AG20443 (cell line): ENCODE measurements at regions not wholly inside any gene's neighbourhood (a gene's known extent, or its start where the extent isn't known, plus 50 kb on each side); places are given as distances from the start of the nearest gene placed in this dataset.
A peak's percentile ranks its signal among the peaks of the same experiment; 100 is the strongest.
"Not testable (repeated sequence)": the region's sequence is repeated elsewhere in the genome, so short reads cannot be mapped to it uniquely, and the experiment has no call there.

Source experiments
- DNase-seq: peaks from one replicate; pipeline ENCODE4 v3.0.0; 2012; ENCODE audit warnings: low spot score, mixed read lengths

DNA sequence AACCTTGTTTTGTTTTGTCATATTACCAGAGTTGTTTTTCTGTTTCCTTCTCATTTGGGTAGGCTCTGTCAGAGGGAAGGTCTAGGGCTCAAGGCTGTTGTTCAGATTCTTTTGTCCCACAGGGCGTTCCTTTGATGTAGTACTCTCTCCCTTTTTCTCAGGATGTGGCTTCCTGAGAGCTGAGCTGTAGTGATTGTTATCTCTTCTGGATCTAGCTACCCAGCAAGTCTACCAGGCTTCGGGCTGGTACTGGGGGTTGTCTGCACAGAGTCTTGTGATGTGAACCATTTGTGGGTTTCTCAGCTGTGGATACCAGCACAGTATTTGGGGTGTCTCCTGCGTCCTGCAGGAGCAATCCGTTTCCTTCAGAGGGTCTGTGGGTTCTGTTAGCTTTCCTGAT is 74.2 kb upstream of the GNG12 start:
- DNase-seq: not testable (repeated sequence)

DNA sequence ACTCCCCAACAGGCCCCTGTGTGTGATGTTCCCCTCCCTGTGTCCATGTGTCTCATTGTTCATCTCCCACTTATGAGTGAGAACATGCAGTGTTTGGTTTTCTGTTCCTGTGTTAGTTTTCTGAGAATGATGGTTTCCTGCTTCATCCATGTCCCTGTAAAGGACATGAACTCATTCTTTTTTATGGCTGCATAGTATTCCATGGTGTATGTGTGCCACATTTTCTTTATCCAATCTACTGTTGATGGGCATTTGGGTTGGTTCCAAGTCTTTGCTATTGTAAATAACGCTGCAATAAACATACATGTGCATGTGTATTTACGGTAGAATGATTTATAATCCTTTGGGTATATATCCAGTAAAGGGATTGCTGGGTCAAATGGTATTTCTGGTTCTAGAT is 72.7 kb upstream of the GNG12 start:
- DNase-seq: not testable (repeated sequence)

DNA sequence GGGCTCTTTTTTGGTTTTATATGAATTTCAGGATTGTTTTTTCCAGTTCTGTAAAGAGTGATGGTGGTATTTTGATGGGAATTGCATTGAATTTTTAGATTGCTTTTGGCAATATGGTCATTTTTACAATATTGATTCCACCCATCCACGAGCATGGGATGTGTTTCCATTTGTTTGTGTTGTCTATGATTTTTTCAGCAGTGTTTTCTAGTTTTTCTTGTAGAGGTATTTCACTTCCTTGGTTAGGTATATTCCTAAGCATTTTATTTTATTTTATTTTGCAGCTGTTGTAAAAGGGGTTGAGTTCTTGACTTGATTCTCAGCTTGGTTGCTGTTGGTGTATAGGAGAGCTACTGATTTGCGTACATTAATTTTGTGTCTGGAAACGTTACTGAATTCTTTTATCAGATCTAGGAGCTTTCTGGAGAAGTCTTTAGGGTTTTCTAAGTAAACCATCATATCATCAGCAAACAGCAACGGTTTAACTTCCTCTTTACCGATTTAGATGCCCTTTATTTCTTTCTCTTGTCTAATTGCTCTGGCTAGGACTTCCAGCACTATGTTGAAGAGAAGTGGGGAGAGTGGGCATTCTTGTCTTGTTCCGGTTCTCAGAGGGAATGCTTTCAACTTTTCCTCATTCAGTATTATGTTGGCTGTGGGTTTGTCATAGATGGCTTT is 69.4 kb upstream of the GNG12 start:
- DNase-seq: not testable (repeated sequence)

DNA sequence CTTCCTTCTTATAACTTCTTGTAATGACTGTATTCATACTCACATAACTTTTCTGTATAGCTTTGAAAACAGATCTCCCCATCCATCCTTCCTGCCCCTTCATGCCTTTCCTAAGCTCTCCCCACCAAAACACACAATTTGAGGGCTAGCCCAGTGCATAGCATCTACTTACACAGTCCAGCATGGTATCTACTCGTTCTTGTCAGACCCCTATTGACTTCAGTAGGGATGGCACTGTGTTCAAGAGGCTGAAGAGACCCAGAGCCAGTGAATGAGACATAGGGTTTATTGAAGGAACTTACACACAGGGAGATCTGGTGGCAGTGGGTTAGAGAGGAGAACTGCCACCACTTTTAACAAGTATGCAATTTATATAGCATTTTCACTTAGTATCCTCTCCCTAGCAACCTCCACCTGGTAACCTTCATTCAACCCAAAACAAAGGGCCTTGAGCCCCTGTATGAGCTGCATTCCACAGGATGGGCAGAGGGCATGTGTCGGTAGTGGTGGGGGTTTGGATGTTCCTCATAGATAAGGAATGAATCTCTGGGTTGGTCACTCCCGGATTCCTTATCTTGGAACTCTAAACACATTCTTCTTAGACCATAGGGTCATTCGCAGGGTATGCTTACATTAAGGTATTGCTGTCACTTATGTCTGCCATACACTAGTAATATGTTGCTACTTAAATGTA is 64.9 kb upstream of the GNG12 start:
- no peak for DNase-seq

DNA sequence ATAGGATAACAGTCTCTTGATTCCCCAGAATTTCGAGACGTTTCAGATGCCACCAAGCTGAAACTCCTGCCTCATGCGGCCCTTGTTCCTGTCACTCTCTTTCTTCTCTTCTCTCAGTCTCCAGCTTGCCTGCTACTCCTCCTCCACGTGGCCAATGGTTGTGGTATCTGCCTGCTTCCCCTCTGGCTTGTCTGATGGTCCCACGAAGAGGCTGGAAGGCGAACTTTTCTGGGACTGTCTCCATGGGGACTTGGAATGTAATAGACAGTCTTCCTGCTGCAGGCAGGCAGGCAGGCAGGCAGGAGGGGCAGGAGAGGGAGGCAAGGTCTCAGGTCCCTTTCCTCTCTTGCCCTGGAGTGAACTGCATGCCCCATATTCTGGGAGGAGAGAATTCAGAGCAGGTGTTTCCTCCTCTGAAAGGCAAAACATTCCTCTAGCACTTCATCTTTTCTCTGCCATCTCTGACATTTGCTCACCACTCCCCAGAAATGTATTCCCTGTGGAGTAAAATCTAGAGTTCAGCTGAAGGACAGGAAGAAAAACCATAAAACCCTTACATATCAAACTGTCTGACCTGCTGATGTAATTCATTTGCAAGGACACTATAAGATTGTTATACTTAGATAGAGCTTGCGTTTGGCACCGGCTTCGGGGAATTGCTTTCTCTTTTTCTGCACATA is 64.1 kb upstream of the GNG12 start:
- no peak for DNase-seq

DNA sequence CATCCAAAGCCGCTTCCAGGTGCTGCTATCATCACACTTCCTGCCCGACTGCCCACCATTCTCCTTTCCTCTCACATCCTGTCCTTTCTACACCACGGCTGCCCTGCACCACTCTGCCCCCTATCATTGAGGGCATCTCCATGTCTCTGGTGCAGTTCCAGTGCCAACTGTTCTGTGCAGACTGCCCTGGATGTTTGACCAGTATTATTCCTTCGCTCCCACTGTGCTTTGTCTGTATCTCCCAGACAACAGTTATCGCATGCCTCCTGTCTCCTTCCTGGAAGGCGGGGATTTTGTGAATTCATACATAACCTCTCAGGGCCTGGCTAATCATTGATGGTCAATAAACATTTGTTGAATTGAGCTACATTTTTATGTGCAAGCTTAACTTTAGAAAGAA is 63.6 kb upstream of the GNG12 start:
- DNase-seq: no peak

DNA sequence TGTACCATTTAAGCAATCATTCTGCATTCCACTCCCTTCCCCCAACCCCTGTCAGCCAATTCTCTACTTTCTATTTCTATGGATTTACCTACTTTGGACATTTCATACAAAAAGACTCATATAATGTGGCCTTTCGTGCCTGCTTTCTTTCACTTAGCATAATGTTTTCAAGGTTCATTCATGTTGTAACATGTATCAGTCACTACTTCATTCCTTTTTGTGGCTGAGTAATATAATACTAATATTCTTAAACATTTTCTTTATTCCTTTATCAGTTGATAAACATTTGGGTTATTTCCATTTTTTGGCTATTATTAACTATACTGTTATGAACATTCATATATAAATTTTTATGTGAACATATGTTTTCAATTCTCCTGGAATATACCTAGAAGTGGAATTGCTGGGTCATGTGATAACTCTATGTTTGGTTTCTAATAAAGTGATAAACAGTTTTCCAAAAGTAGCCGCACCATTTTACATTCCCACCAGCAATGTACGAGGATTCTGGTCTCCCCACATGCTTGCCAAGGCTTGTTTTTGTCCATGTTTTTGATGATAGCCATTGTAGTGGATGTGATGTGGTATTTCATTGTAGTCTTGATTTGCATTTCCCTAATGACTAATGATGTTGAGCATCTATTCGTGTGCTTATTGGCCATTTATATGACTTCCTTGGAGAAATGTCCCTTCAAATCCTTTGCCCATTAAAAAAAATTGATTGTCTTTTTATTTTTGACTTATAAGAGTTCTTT is 61.9 kb upstream of the GNG12 start:
- no peak for DNase-seq

DNA sequence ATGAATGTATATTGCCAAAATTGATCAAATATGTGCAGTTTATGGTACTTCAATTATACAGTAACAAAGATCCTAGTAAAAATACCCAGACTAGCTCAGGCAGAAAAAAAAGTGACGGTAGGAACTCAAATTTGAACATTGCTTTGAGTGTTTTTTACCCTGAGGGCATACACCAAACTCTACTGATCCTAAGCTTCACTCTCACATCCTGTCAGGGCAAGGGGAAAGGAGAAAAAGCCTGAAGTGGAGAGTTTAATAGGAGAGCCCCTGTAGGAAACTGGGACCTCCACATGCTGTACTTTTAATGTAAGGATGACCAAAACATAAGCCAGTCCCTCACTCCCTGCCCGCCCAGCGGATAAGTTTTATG is 59.8 kb upstream of the GNG12 start:
- no peak for DNase-seq

DNA sequence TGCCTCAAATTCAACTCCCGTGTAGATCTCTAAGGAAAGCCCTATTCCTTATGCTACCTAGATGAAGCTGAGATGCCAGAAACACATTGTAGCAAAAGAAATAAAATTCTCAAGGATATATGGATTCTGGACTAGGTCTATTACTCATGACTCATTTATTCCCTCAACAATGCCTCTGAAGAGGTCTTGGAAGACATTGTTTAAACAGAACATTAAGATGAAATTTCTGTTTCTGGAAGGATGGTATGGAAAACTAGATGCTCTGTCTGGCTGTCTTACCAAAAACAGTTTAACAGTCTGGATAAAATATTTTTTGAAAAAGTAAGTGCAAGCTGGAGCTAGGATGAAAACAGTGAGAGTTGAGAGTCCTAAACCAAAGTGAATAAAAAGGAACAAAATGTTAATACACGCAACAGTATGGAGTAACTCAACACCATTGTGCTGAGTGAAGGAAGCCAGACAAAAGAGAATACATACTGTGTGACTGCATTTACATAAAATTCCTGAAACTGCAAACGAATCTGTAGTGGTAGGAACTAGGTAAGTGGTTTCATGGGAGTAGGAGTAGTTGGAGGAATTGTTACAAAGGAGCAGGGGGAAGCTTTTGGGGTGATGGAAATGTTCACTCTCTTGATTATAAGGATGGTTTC is 59.3 kb upstream of the GNG12 start:
- DNase-seq: no peak

DNA sequence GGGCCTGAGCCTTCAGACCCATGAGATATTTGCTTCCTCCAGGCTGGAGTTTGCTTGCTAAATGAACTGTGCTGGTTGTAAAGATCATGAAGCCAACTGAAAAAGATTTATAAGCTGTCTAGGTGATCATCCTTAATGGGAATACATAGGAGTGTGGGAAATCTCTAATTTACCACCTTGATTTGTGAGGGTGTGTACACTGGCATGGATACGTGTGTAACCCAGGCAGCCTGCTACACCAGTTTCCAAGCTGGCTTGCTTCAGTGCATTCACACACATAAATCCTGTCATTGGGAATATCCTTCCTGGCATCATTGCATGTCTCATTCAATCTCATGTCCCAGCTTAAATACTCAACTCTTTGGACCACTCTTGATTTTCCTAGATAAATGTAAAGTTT is 57.6 kb upstream of the GNG12 start:
- no peak for DNase-seq

DNA sequence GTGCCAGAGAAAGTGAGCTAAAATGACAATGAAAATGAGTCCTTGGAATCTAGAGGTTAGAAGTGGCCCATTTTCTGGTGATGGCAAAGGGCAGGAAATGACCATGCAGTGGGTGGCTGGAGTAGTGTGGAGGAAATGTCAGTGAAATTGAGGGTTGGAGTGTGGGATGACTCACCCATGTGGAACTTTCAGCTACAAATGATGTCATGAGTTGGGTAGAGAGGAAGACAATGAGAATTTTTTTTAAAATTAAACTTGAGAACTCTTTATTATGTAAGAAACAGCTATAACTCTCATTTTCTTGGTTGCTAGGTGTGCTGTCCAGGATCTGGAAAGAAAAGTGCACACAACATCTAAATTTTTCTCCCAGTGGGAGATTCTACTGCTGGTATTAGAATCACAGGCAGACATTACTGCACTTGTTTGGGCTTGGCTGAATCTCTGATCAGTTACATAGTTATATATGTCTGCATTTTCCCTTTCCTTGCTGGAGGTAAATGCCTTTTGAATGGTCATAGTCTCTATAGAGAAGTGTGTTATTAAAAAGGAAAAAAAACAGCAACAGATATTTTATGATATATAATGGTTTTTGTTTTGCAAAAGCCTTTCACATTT is 56.8 kb upstream of the GNG12 start:
- peak; percentile 86 for DNase-seq

DNA sequence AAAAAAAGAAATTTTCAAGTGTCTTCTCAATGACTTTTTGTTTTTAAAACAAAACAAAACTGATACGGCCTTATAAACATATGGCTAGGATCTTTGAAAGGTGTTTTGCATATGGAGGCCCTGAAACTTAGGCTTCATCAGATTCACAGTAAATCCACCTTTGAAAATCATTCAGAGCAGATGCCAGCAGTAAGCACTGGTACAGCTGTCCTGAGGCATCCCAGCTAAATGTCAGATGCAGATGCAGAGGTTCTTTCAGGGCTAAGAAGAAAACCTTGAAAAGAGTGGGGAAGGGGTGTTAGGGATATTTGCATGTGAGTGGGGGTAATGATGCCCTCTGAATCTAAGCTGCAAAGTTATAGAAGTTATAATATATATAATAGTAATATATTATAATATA is 56.2 kb upstream of the GNG12 start:
- no peak for DNase-seq

DNA sequence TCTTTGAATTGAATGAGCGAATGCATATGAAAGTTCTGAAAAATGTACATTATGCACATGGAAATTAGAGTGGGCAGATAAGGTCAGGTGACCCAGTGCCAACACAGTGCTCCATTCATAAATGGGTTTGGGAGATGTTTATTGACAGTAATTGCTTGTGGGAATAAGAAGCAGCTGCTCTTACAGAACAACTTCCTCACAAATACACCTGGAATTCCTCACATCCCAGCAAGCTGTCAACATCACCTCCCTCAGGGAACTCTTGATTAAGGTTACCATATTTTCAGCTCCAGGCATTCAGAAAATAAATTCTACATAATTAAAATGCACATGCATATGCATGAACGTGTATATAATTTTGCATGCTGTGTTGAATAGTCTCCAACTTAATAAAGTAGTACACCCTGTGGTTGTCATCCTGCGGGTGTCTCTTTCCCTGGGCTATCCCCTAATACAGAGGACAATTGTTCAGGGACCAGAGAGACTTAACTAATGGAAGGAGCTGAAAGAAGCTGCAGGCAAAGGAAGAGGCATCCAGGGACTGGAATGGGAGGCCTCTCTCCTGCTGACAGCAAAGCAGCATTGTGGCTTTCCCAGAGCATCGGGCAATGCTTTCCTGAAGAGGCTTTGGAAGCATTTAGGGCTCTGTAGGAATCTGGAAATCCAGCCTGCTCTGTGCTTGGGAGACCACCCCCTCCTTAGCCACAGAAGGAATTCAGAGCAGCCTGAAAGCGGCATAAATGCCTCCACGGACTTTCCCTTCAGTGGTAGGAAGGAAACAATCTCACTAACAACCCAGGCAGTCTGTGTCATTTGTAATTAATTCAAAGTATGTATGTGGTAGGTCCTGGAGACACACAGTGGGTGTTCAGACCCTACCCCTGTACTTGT is 55.2 kb upstream of the GNG12 start:
- DNase-seq: peak; percentile 11

DNA sequence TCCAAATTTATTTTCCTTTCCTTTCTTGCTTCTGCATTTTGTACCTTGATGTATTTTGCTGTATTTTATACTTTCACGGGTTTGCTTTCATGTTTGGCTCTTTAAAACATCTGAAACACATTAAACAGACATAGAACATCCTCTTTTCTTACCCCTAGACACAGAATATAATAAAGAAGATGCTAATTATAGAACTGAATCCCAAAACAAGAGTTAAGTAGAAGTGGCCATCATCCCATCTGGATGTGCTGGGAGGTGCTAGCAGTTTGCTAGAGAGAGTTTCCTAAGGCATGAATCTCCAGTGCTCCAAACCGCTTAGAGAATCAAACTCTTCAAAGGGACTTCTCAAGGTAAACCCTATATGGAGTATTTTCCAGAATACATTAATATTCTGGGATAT is 53.9 kb upstream of the GNG12 start:
- DNase-seq: no peak

DNA sequence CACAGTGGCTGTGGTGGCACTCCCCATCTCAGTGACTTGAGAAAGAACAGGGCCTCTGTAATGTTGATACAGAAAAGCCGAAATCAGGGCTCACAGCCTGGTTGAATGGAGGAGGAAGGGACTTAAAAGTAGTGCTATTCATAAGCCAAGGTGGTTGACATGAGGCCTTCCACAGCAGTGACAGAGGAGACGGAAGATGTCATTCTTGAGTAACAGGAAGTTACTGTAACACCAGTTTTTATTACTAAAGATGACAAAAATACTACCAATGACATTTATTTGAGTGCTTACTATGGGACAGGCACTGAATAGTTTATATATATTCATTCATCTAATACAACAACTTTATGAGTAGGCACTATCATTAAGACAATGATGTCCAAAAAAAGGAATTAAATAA is 52.8 kb upstream of the GNG12 start:
- no peak for DNase-seq

DNA sequence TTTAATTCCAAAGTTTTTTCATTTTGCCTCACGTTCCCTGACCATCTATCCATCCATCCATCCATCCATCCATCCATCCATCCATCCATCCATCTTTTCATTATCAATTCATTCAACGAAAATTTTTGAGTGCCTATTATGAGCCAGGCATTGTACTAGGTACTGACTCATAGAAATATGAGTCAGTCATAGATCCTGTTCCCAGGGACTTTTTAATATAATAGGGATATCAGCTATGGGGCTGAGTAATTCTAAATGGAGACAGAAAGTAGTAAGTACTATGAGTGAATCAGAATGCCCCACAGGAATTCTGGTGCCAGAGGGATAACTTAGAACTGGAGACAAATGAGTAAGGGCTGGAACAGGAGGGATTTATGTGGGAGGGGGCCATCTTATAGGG is 49.8 kb upstream of the GNG12 start:
- DNase-seq: peak; percentile 55
